Fibroblast of lung (primary cell): ENCODE measurements at regions not wholly inside any gene's neighbourhood (a gene's known extent, or its start where the extent isn't known, plus 50 kb on each side); places are given as distances from the start of the nearest gene placed in this dataset.
"Not testable (repeated sequence)": the region's sequence is repeated elsewhere in the genome, so short reads cannot be mapped to it uniquely, and the experiment has no call there.

Experiments
- DNase-seq, 2 donors: peaks; one replicate each; pipeline versions ENCODE4 v3.0.0 to v3.0.0-alpha.2; 2010; ENCODE audit warnings: low read depth in 2 of 2
- H2AFZ ChIP-seq: 2 replicates; pipeline ENCODE4 v1.5.1; 2012; ENCODE audit warnings: low read length, control low read depth, inconsistent platforms
- H3K27ac ChIP-seq: 2 replicates; pipeline ENCODE4 v1.5.1; 2011; ENCODE audit warnings: low read length, control low read depth; ENCODE audit not compliant: insufficient read depth
- H3K27me3 ChIP-seq: 2 replicates; pipeline ENCODE4 v1.5.1; 2011; ENCODE audit warnings: mild to moderate bottlenecking, low read length; ENCODE audit not compliant: control insufficient read depth, insufficient read depth
- H3K36me3 ChIP-seq: 2 replicates; pipeline ENCODE4 v1.5.1; 2011; ENCODE audit warnings: low read length; ENCODE audit not compliant: control insufficient read depth, insufficient read depth
- H3K4me1 ChIP-seq: 2 replicates; pipeline ENCODE4 v1.5.1; 2011; ENCODE audit warnings: low read length; ENCODE audit not compliant: control insufficient read depth, insufficient read depth; ENCODE audit errors: extremely low read depth
- H3K4me2 ChIP-seq: 2 replicates; pipeline ENCODE4 v1.5.1; 2011; ENCODE audit warnings: low read length, control low read depth; ENCODE audit not compliant: insufficient read depth; ENCODE audit errors: extremely low read depth
- H3K4me3 ChIP-seq, 4 experiments: fragments of 200-600 bp in 1 of 4; sonication (generic) in 1 of 4; replicated peaks in 1 of 4; 2 replicates each; pipeline ENCODE4 v1.5.1; 2011 to 2016; ENCODE audit warnings: low read length in 4 of 4, low read depth in 3 of 4, mild to moderate bottlenecking in 3 of 4, control low read depth in 2 of 4, inconsistent platforms in 1 of 4, mixed read lengths in 1 of 4; ENCODE audit not compliant: insufficient read depth in 1 of 4; ENCODE audit errors: control extremely low read depth in 1 of 4
- H3K79me2 ChIP-seq: 2 replicates; pipeline ENCODE4 v1.5.1; 2012; ENCODE audit warnings: mild to moderate bottlenecking, low read length, inconsistent platforms; ENCODE audit not compliant: control insufficient read depth, insufficient read depth
- H3K9ac ChIP-seq: 2 replicates; pipeline ENCODE4 v1.5.1; 2011; ENCODE audit warnings: mild to moderate bottlenecking, low read length, control low read depth; ENCODE audit not compliant: insufficient read depth
- H3K9me3 ChIP-seq: 2 replicates; pipeline ENCODE4 v1.5.1; 2012; ENCODE audit warnings: low read depth, low read length; ENCODE audit not compliant: control insufficient read depth, insufficient read depth
- H4K20me1 ChIP-seq: 2 replicates; pipeline ENCODE4 v1.5.1; 2011; ENCODE audit warnings: low read length; ENCODE audit not compliant: control insufficient read depth, insufficient read depth; ENCODE audit errors: extremely low read depth
- CTCF ChIP-seq, 2 donors: IDR thresholded peaks in 1 of 2; conservative IDR thresholded peaks in 1 of 2; 1 replicate in 1 of 2; 2 replicates in 1 of 2; pipeline ENCODE4 v1.5.1; 2011 to 2012; ENCODE audit warnings: low read length in 2 of 2, control low read depth in 1 of 2, inconsistent platforms in 1 of 2, low read depth in 1 of 2, mild to moderate bottlenecking in 1 of 2
- EZH2 ChIP-seq: IDR thresholded peaks from 2 replicates; pipeline ENCODE4 v1.5.1; 2012; ENCODE audit warnings: low read length, control low read depth, mild to moderate bottlenecking; ENCODE audit errors: missing control alignments

GRCh38 chr11:81245791-81246190, 1487.9 kb downstream of the FAM181B start:
- H3K9me3 ChIP-seq, result no peaks in the 10 kb centered on the region
- TF ChIP-seq CTCF (conservative IDR thresholded peaks at IDR 0.05 in 1 of 2, IDR thresholded peaks at IDR 0.05 in 1 of 2; ENCODE audit: low read depth in 1 of 2, low read length in 2 of 2) (no peak), EZH2 (no peak)
- no peaks in the 10 kb centered on the region for H4K20me1 ChIP-seq
- H3K4me1 ChIP-seq, result no peaks in the 10 kb centered on the region
- H3K4me3 ChIP-seq, result no peak overlapping the region
- H3K27ac ChIP-seq, result no peak overlapping the region
- H3K79me2 ChIP-seq, result no peaks in the 10 kb centered on the region
- DNase-seq, result no peak
- no peaks in the 10 kb centered on the region for H3K27me3 ChIP-seq
- no peak overlapping the region for H3K9ac ChIP-seq
- H3K4me2 ChIP-seq, result no peak overlapping the region
- H2AFZ ChIP-seq, result no peak overlapping the region
- no peaks in the 10 kb centered on the region for H3K36me3 ChIP-seq

DNA sequence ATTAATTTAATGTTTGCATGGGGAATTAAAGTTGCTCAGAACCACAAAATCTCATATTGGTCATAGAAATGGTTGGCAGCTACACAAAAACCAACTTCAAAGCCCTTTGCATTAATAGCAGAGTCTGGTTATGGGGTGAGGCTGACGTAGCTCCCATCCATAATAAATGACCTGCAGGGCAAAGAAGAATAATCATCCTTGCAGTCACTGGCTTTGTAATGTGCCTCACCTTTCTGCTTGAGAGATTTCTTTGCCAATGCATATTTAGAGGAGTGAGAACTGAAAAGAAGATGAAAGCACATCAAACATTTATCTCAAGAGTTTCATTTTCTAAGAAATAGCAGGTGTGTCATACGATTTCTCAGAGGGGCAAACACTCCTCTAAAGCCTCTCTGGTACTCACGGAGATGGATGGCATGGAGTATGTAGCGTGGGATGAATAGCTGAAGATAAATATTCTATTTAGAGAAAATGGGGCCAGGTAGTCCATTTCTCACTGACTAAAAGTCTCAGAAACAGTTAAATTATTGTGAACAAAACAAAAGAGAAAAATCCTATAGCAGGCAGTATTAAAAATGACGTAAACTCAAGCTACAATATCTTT, 1491.9 kb downstream of the FAM181B start:
- Histone ChIP-seq H3K4me2 (no peak overlapping the region), H3K27me3 (no peaks in the 10 kb centered on the region), H2AFZ (no peak overlapping the region), H3K4me3 (no peak overlapping the region), H3K4me1 (no peaks in the 10 kb centered on the region), H3K27ac (no peak overlapping the region), H3K36me3 (no peaks in the 10 kb centered on the region), H3K9me3 (no peaks in the 10 kb centered on the region), H4K20me1 (no peaks in the 10 kb centered on the region), H3K79me2 (no peaks in the 10 kb centered on the region), H3K9ac (no peak overlapping the region)
- TF ChIP-seq CTCF (conservative IDR thresholded peaks at IDR 0.05 in 1 of 2, IDR thresholded peaks at IDR 0.05 in 1 of 2; ENCODE audit: low read depth in 1 of 2, low read length in 2 of 2), result no peak
- no peak for TF ChIP-seq EZH2
- no peak for DNase-seq

GRCh38 chr11:81237139-81237538, 1496.5 kb downstream of the FAM181B start:
- H3K9ac ChIP-seq, result no peak overlapping the region
- no peak overlapping the region for H3K4me3 ChIP-seq
- H3K9me3 ChIP-seq, result no peaks in the 10 kb centered on the region
- TF ChIP-seq CTCF (conservative IDR thresholded peaks at IDR 0.05 in 1 of 2, IDR thresholded peaks at IDR 0.05 in 1 of 2; ENCODE audit: low read depth in 1 of 2, low read length in 2 of 2) (peak; percentile 12 to 46), EZH2 (no peak)
- no peaks in the 10 kb centered on the region for H4K20me1 ChIP-seq
- H3K27ac ChIP-seq, result no peak overlapping the region
- no peaks in the 10 kb centered on the region for H3K4me1 ChIP-seq
- no peaks in the 10 kb centered on the region for H3K79me2 ChIP-seq
- no peaks in the 10 kb centered on the region for H3K36me3 ChIP-seq
- H2AFZ ChIP-seq, result no peak overlapping the region
- H3K4me2 ChIP-seq, result no peak overlapping the region
- DNase-seq, result peak; percentile 11 to 67
- no peaks in the 10 kb centered on the region for H3K27me3 ChIP-seq

- not testable (repeated sequence) for H3K36me3 ChIP-seq, DNase-seq, H3K9ac ChIP-seq, H3K27ac ChIP-seq, H3K4me1 ChIP-seq, H2AFZ ChIP-seq, H3K9me3 ChIP-seq, H3K27me3 ChIP-seq, H3K4me2 ChIP-seq, H3K79me2 ChIP-seq, H3K4me3 ChIP-seq, H4K20me1 ChIP-seq
Observed at GRCh38 chr11:81227409-81227808, 1506.3 kb downstream of the FAM181B start.
